Astrocyte (in vitro differentiated cells and primary cell): ENCODE measurements at regions not wholly inside any gene's neighbourhood (a gene's known extent, or its start where the extent isn't known, plus 50 kb on each side); places are given as distances from the start of the nearest gene placed in this dataset.

Source experiments
- CTCF ChIP-seq: IDR thresholded peaks from 2 replicates; pipeline ENCODE4 v1.5.1; 2011; ENCODE audit warnings: low read depth, mild to moderate bottlenecking, inconsistent platforms, low read length, moderate library complexity; ENCODE audit not compliant: insufficient read depth
- EZH2 ChIP-seq: IDR thresholded peaks from 2 replicates; pipeline ENCODE4 v1.6.1; 2012; ENCODE audit warnings: mild to moderate bottlenecking, low read length, inconsistent platforms; ENCODE audit not compliant: insufficient read depth

- no peak for TF ChIP-seq CTCF
- TF ChIP-seq EZH2: no peak
These were observed 293.6 kb upstream of the TRAM1L1 start for GRCh38 chr4:117378942-117379341.
